Astrocyte (in vitro differentiated cells and primary cell): ENCODE measurements at regions not wholly inside any gene's neighbourhood (a gene's known extent, or its start where the extent isn't known, plus 50 kb on each side); places are given as distances from the start of the nearest gene placed in this dataset.

Experiments
- CTCF ChIP-seq: IDR thresholded peaks from 2 replicates; pipeline ENCODE4 v1.5.1; 2011; ENCODE audit warnings: low read depth, mild to moderate bottlenecking, inconsistent platforms, low read length, moderate library complexity; ENCODE audit not compliant: insufficient read depth
- EZH2 ChIP-seq: IDR thresholded peaks from 2 replicates; pipeline ENCODE4 v1.6.1; 2012; ENCODE audit warnings: mild to moderate bottlenecking, low read length, inconsistent platforms; ENCODE audit not compliant: insufficient read depth

- no peak for TF ChIP-seq EZH2
- no peak for TF ChIP-seq CTCF
Measured at GRCh38 chr3:83122774-83123350, 1361.4 kb upstream of the GBE1 start.
